ENCODE measurements at regions not wholly inside any gene's neighbourhood (a gene's known extent, or its start where the extent isn't known, plus 50 kb on each side); places are given as distances from the start of the nearest gene placed in this dataset.

DNA sequence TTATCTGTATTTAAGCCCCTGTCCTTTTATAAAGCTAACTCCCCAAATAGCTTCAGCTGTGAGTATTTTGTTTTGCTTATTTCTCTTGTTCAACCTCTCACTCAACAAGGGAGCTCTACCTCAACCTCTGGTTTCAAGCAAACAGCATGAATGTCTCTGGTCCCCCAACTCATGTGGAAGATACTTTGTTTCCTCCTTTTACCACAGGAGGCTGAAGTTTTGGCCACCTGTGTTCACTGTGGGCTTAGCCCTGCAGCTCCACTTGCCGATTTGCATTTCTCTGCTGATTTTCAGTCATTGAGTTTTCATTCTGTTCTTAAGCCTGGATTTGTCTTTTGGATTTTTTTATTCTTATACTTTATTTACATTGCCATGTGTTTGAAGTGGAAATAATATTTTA is 613.1 kb downstream of the USP25 start:
- no peak overlapping the region for H3K27ac Mint-ChIP-seq
- ATAC-seq = no peak
- no peaks in the 10 kb centered on the region for H3K9me3 Mint-ChIP-seq
- no peaks in the 10 kb centered on the region for H3K36me3 Mint-ChIP-seq (ENCODE audit: low read depth)
- no peaks in the 10 kb centered on the region for H3K27me3 Mint-ChIP-seq
- intact Hi-C loops (cut with micrococcal nuclease) = no loop called here
- ChIA-PET CTCF (interaction anchor here (1.0 to 3.5 kb wide), 2 partner anchors 12 to 18 kb away, joined by 3 to 14 read pairs; no protein-coding TSS in a partner anchor), POLR2A (no interaction called here)
- no peak overlapping the region for H3K4me3 Mint-ChIP-seq
- DNase-seq = no peak
- TF ChIP-seq, protein P1, sequence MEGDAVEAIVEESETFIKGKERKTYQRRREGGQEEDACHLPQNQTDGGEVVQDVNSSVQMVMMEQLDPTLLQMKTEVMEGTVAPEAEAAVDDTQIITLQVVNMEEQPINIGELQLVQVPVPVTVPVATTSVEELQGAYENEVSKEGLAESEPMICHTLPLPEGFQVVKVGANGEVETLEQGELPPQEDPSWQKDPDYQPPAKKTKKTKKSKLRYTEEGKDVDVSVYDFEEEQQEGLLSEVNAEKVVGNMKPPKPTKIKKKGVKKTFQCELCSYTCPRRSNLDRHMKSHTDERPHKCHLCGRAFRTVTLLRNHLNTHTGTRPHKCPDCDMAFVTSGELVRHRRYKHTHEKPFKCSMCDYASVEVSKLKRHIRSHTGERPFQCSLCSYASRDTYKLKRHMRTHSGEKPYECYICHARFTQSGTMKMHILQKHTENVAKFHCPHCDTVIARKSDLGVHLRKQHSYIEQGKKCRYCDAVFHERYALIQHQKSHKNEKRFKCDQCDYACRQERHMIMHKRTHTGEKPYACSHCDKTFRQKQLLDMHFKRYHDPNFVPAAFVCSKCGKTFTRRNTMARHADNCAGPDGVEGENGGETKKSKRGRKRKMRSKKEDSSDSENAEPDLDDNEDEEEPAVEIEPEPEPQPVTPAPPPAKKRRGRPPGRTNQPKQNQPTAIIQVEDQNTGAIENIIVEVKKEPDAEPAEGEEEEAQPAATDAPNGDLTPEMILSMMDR (IDR thresholded peaks at IDR 0.05) = no peak
- H3K4me1 Mint-ChIP-seq (ENCODE audit: low read depth) = no peaks in the 10 kb centered on the region

DNA sequence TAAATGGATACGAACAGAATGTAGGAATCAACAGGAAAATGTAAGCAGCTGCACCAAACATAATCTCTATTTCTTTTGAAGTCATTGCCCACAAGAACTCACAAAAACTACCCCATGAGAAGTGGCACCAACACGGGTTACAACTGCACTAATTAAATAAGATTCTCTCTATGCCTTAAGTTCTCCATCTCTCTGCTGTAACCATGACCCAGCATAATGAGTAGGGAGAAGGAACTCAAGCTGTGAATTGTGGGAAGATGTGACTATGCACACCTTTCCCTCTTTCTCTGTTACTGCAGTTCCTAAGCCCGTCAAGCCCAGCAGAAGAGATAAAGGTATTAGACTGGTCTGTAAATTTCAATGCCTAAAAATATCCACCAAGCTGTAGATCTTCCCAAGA is 614.0 kb downstream of the USP25 start:
- POLR2A ChIA-PET = interaction anchor here (0.6 kb wide), 1 partner anchor 561 kb away, joined by 3 read pairs; no protein-coding TSS in a partner anchor
- H3K4me1 Mint-ChIP-seq (ENCODE audit: low read depth) = no peaks in the 10 kb centered on the region
- ATAC-seq (no peak), DNase-seq (no peak)
- H3K27me3 Mint-ChIP-seq = no peaks in the 10 kb centered on the region
- H3K36me3 Mint-ChIP-seq (ENCODE audit: low read depth) = no peaks in the 10 kb centered on the region
- H3K9me3 Mint-ChIP-seq = no peaks in the 10 kb centered on the region
- H3K27ac Mint-ChIP-seq = no peak overlapping the region
- CTCF ChIA-PET = interaction anchor here (0.8 to 1.0 kb wide), 2 partner anchors 14 to 19 kb away, joined by 3 read pairs; no protein-coding TSS in a partner anchor
- H3K4me3 Mint-ChIP-seq = no peak overlapping the region
- intact Hi-C loops (cut with micrococcal nuclease) = no loop called here
- TF ChIP-seq, protein P1 (IDR thresholded peaks at IDR 0.05) = no peak

DNA sequence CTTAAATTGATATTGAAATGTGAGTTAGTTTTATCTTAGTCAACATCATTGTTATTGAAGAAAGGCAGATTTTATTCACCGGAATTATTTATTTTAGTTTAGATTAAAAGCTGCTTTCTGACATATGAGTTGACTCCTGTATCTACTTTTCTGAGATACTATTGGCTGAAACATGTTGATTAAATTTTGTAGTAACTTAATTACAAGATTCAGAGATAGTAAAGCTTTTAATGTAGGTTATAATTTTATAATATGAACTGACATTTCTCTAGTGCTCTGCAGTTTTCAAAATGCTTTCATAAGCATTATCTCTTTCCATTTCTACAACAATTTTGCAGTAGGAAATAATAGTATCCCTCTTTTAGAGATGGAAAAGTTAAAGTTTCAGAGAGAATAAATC is 616.0 kb downstream of the USP25 start:
- CTCF ChIA-PET = interaction anchor here (2.2 kb wide), 1 partner anchor 16 kb away, joined by 7 read pairs; no protein-coding TSS in a partner anchor
- H3K9me3 Mint-ChIP-seq = no peaks in the 10 kb centered on the region

DNA sequence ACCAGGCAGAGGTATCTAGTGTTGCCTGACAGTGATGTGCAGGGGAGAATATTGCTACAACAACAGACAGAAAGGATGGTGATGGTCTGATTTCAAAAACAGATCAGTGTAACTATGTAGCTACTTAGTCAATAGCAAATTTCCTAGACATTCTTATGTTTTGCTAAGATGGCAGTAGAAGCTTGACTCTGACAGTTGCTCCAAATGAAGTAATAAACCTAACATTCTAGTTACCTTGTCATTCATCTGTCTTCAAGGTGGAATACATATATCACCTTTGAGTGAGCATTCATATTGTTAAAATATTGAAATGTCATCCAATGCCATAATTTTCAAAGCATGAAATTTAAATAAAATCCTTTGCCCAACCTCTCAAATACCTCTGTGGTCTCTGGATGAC is 617.4 kb downstream of the USP25 start:
- Mint-ChIP-seq H3K4me1 (ENCODE audit: low read depth) (no peaks in the 10 kb centered on the region), H3K9me3 (no peaks in the 10 kb centered on the region), H3K36me3 (ENCODE audit: low read depth) (no peaks in the 10 kb centered on the region), H3K27me3 (no peaks in the 10 kb centered on the region), H3K27ac (no peak overlapping the region), H3K4me3 (no peak overlapping the region)
- ChIA-PET CTCF (interaction anchor here (2.2 kb wide), 1 partner anchor 17 kb away, joined by 7 read pairs; no protein-coding TSS in a partner anchor), POLR2A (no interaction called here)
- intact Hi-C loops (cut with micrococcal nuclease) = no loop called here
- ATAC-seq (no peak), DNase-seq (no peak)
- TF ChIP-seq, protein P1 (IDR thresholded peaks at IDR 0.05) = no peak

More for the DNA sequence above, 616.0 kb downstream of the USP25 start:
- ATAC-seq = no peak
- H3K4me3 Mint-ChIP-seq = no peak overlapping the region
- TF ChIP-seq, protein P1 (IDR thresholded peaks at IDR 0.05) = no peak
- H3K27me3 Mint-ChIP-seq = no peaks in the 10 kb centered on the region
- POLR2A ChIA-PET = no interaction called here
- no peaks in the 10 kb centered on the region for H3K36me3 Mint-ChIP-seq (ENCODE audit: low read depth)
- H3K27ac Mint-ChIP-seq = no peak overlapping the region
- no peak for DNase-seq
- intact Hi-C loops (cut with micrococcal nuclease) = no loop called here
- no peaks in the 10 kb centered on the region for H3K4me1 Mint-ChIP-seq (ENCODE audit: low read depth)

DNA sequence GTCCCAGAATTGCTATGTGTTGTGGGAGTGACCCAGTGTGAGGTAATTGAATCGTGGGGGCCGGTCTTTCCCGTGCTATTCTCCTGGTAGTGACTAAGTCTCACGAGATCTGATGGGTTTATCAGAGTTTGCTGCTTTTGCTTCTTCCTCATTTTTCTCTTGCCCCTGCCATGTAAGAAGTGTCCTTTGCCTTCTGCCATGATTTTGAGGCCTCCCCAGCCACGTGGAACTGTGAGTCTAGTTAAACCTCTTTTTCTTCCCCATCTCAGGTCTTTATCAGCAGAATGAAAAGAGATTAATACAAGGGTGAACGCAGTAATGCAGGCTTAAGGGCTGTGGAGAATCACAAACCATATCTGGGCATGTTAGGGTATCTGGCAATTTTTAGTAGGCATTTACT is 624.0 kb downstream of the USP25 start:
- Mint-ChIP-seq H3K9me3 (no peaks in the 10 kb centered on the region), H3K4me1 (ENCODE audit: low read depth) (no peaks in the 10 kb centered on the region), H3K36me3 (ENCODE audit: low read depth) (no peaks in the 10 kb centered on the region), H3K4me3 (no peak overlapping the region), H3K27me3 (no peaks in the 10 kb centered on the region), H3K27ac (no peak overlapping the region)
- ChIA-PET CTCF (no interaction called here), POLR2A (no interaction called here)
- DNase-seq (no peak), ATAC-seq (no peak)
- TF ChIP-seq, protein P1 (IDR thresholded peaks at IDR 0.05) = no peak
- intact Hi-C loops (cut with micrococcal nuclease) = no loop called here
